Glutamatergic neuron (in vitro differentiated cells): ENCODE measurements at regions not wholly inside any gene's neighbourhood (a gene's known extent, or its start where the extent isn't known, plus 50 kb on each side); places are given as distances from the start of the nearest gene placed in this dataset.

Experiments used
- DNase-seq: peaks from one replicate; pipeline ENCODE4 v3.0.0; 2022
- H3K27ac Mint-ChIP-seq: one replicate; pipeline ENCODE4 v1.8.0; 2020; ENCODE audit warnings: mild to moderate bottlenecking, mixed read lengths, inconsistent platforms; ENCODE audit not compliant: unreplicated experiment
- H3K27me3 Mint-ChIP-seq: one replicate; pipeline ENCODE4 v1.8.0; 2020; ENCODE audit warnings: mild to moderate bottlenecking, moderate library complexity, mixed read lengths, inconsistent platforms; ENCODE audit not compliant: unreplicated experiment
- H3K36me3 Mint-ChIP-seq: one replicate; pipeline ENCODE4 v1.8.0; 2020; ENCODE audit warnings: mild to moderate bottlenecking, mixed read lengths, inconsistent platforms; ENCODE audit not compliant: unreplicated experiment
- H3K4me1 Mint-ChIP-seq: one replicate; pipeline ENCODE4 v1.8.0; 2020; ENCODE audit warnings: mild to moderate bottlenecking, low read depth, mixed read lengths, inconsistent platforms; ENCODE audit not compliant: unreplicated experiment
- H3K4me3 Mint-ChIP-seq: one replicate; pipeline ENCODE4 v1.8.0; 2020; ENCODE audit warnings: mild to moderate bottlenecking, mixed read lengths, inconsistent platforms; ENCODE audit not compliant: unreplicated experiment
- H3K9me3 Mint-ChIP-seq: one replicate; pipeline ENCODE4 v1.8.0; 2020; ENCODE audit warnings: mild to moderate bottlenecking, moderate library complexity, mixed read lengths, inconsistent platforms; ENCODE audit not compliant: unreplicated experiment
- TF ChIP-seq, protein P1 (sequence below): fragments of 200-600 bp; sonication (generic); IDR thresholded peaks from one replicate; pipeline ENCODE4 v1.5.0; 2021; ENCODE audit not compliant: partially characterized antibody, unreplicated experiment

DNA sequence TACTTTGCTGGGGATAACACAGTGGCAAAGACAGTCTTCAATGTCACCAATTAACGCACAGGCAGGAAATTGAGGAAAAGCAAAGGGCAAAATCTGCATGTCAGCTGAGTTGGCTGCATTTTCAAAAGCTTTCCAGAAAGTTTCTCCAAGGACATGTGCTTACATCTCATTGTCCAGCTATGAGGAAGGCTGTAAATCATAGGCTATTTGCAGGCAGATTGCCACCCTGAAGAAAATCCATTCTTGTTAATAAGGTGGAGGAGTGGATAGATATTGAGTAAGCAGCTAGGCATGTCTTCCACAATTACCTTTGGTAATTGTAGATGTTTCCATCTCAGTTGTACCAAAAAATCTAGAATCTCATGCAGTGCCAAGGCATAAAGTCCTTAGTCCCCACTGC is 278.0 kb upstream of the NUDT12 start:
- Mint-ChIP-seq H3K27ac (no peak overlapping the region), H3K4me1 (no peaks in the 10 kb centered on the region), H3K4me3 (no peak overlapping the region), H3K9me3 (no peaks in the 10 kb centered on the region), H3K36me3 (no peaks in the 10 kb centered on the region), H3K27me3 (no peaks in the 10 kb centered on the region)
- no peak for DNase-seq
- TF ChIP-seq, protein P1, sequence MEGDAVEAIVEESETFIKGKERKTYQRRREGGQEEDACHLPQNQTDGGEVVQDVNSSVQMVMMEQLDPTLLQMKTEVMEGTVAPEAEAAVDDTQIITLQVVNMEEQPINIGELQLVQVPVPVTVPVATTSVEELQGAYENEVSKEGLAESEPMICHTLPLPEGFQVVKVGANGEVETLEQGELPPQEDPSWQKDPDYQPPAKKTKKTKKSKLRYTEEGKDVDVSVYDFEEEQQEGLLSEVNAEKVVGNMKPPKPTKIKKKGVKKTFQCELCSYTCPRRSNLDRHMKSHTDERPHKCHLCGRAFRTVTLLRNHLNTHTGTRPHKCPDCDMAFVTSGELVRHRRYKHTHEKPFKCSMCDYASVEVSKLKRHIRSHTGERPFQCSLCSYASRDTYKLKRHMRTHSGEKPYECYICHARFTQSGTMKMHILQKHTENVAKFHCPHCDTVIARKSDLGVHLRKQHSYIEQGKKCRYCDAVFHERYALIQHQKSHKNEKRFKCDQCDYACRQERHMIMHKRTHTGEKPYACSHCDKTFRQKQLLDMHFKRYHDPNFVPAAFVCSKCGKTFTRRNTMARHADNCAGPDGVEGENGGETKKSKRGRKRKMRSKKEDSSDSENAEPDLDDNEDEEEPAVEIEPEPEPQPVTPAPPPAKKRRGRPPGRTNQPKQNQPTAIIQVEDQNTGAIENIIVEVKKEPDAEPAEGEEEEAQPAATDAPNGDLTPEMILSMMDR = no peak

DNA sequence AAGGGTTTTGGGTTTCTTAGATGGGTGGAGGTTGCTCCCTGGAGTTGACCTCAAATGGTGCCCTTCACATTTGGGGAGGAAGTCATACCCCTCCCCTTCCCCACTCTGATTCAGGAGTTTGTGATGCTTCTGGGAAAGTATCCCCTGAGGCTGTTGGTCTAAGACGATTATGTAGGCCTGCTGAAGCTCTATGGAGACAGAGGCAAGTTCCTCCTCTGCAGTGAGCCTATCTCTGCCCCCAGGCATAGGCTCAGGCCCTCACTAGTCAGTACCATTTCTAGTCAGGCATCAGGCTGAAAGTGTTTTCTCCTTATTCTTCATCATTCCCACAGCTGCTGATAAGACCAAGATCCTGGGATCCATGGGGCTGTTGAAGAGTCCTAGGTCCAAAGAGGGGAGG is 271.6 kb upstream of the NUDT12 start:
- no peaks in the 10 kb centered on the region for H3K9me3 Mint-ChIP-seq

DNA sequence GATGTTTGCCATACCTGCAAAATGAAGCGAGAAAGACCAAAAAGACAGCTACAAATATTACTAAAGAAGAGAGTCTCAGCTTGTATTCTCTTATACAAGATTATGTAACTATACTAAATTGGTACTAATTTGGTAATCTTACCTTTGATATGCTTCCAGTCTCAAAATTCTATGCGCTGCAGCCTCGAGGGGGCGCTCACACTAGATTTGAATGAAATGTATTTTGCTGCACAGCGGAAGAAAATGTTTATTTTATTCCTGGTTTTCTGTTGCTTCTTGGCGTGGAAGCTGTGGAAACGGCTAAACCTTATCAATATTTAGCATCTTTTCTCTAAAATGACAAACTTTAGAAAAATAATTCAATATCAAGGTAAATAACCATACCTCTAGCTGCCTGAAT is 267.0 kb upstream of the NUDT12 start:
- DNase-seq = peak; percentile 43
- H3K9me3 Mint-ChIP-seq = no peaks in the 10 kb centered on the region
- H3K27ac Mint-ChIP-seq = no peak overlapping the region
- H3K4me1 Mint-ChIP-seq = no peaks in the 10 kb centered on the region
- TF ChIP-seq, protein P1 = peak; percentile 70
- no peak overlapping the region for H3K4me3 Mint-ChIP-seq
- H3K27me3 Mint-ChIP-seq = peaks cover 3% of the 10 kb centered on the region
- H3K36me3 Mint-ChIP-seq = no peaks in the 10 kb centered on the region

More for the DNA sequence above, 271.6 kb upstream of the NUDT12 start:
- H3K36me3 Mint-ChIP-seq = no peaks in the 10 kb centered on the region
- H3K27ac Mint-ChIP-seq = no peak overlapping the region
- H3K4me3 Mint-ChIP-seq = no peak overlapping the region
- TF ChIP-seq, protein P1 = no peak
- no peaks in the 10 kb centered on the region for H3K4me1 Mint-ChIP-seq
- DNase-seq = no peak
- no peaks in the 10 kb centered on the region for H3K27me3 Mint-ChIP-seq

DNA sequence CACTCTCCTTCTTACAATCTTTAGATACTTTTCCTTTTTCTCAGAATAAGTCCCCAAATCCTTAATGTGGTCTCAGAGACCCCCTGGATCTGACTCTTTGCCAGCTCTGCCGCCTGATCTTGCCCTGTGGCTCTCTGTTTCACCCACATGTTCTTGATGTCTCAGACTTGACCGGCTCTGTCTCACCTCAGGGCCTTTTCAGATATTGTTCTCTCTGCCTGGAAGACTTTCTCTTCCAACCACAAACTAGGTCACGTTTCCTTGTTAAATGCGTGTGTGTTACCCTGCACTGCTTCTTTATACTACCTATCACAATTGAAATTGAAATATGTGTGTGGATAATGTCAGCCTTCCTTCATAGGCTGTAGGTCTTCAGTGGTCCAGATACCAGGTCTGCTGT is 265.4 kb upstream of the NUDT12 start:
- no peak overlapping the region for H3K4me3 Mint-ChIP-seq
- H3K9me3 Mint-ChIP-seq = no peaks in the 10 kb centered on the region
- DNase-seq = no peak
- H3K36me3 Mint-ChIP-seq = no peaks in the 10 kb centered on the region
- H3K27ac Mint-ChIP-seq = no peak overlapping the region
- H3K27me3 Mint-ChIP-seq = peaks cover 3% of the 10 kb centered on the region
- TF ChIP-seq, protein P1 = no peak
- no peaks in the 10 kb centered on the region for H3K4me1 Mint-ChIP-seq

DNA sequence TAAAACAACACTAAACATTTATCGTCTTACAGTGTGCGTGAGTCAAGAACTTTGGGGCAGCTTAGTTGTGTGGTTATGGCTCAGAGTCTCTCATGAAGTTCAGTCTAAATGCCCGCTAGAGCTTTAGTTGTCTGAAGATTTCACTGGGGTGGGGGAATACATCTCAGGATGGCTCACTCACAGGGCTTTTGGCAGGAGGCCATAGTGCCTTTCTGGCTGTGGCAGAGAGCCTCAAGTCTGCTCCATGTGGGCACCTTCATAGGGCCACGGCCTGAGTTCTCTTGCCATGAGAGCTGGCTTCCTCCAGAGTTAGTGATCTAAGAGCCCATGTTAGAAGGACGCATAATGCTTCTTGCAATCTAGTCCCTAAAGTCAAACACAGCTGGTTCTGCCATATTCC is 258.8 kb upstream of the NUDT12 start:
- Mint-ChIP-seq H3K4me1 (no peaks in the 10 kb centered on the region), H3K36me3 (no peaks in the 10 kb centered on the region), H3K27me3 (no peaks in the 10 kb centered on the region), H3K9me3 (peaks cover 2% of the 10 kb centered on the region), H3K4me3 (no peak overlapping the region), H3K27ac (no peak overlapping the region)
- DNase-seq = no peak
- TF ChIP-seq, protein P1 = no peak
